GM23338 (cell line): ENCODE measurements at regions not wholly inside any gene's neighbourhood (a gene's known extent, or its start where the extent isn't known, plus 50 kb on each side); places are given as distances from the start of the nearest gene placed in this dataset.

Source experiments
- CREB1 ChIP-seq: fragments of 250-450 bp; sonication (Bioruptor Pico); IDR thresholded peaks from 2 replicates; pipeline ENCODE4 v1.5.0; 2020; ENCODE audit warnings: low read depth, mild to moderate bottlenecking, moderate library complexity
- JUNB ChIP-seq: IDR thresholded peaks from one replicate; pipeline ENCODE4 v1.6.1; 2016; ENCODE audit warnings: antibody characterized with exemption; ENCODE audit not compliant: unreplicated experiment
- REST ChIP-seq: IDR thresholded peaks from one replicate; pipeline ENCODE4 v1.6.1; 2018; ENCODE audit warnings: antibody characterized with exemption; ENCODE audit not compliant: unreplicated experiment
- ZNF462 ChIP-seq: fragments of 250-450 bp; sonication (Bioruptor Pico); IDR thresholded peaks from 2 replicates; pipeline ENCODE4 v1.5.0; 2020; ENCODE audit warnings: mild to moderate bottlenecking, moderate library complexity
- TF ChIP-seq, protein P1 (sequence below): IDR thresholded peaks from 2 replicates; pipeline ENCODE4 v1.6.1; 2016; ENCODE audit warnings: antibody characterized with exemption
- TF ChIP-seq, protein P2 (sequence below), 2 experiments: fragments of 200-600 bp in 1 of 2; sonication (generic) in 1 of 2; conservative IDR thresholded peaks; 2 replicates each; pipeline versions ENCODE4 v1.5.1 to v1.6.1; 2016 to 2017; ENCODE audit warnings: antibody characterized with exemption in 2 of 2, low read depth in 2 of 2, mild to moderate bottlenecking in 2 of 2, moderate library complexity in 1 of 2

- TF ChIP-seq ZNF462 (CRISPR knock-in tag) (no peak), REST (no peak), CREB1 (CRISPR knock-in tag) (no peak), JUNB (no peak)
- TF ChIP-seq, protein P1, sequence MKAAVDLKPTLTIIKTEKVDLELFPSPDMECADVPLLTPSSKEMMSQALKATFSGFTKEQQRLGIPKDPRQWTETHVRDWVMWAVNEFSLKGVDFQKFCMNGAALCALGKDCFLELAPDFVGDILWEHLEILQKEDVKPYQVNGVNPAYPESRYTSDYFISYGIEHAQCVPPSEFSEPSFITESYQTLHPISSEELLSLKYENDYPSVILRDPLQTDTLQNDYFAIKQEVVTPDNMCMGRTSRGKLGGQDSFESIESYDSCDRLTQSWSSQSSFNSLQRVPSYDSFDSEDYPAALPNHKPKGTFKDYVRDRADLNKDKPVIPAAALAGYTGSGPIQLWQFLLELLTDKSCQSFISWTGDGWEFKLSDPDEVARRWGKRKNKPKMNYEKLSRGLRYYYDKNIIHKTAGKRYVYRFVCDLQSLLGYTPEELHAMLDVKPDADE = no peak
- TF ChIP-seq, protein P2, sequence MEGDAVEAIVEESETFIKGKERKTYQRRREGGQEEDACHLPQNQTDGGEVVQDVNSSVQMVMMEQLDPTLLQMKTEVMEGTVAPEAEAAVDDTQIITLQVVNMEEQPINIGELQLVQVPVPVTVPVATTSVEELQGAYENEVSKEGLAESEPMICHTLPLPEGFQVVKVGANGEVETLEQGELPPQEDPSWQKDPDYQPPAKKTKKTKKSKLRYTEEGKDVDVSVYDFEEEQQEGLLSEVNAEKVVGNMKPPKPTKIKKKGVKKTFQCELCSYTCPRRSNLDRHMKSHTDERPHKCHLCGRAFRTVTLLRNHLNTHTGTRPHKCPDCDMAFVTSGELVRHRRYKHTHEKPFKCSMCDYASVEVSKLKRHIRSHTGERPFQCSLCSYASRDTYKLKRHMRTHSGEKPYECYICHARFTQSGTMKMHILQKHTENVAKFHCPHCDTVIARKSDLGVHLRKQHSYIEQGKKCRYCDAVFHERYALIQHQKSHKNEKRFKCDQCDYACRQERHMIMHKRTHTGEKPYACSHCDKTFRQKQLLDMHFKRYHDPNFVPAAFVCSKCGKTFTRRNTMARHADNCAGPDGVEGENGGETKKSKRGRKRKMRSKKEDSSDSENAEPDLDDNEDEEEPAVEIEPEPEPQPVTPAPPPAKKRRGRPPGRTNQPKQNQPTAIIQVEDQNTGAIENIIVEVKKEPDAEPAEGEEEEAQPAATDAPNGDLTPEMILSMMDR (conservative IDR thresholded peaks at IDR 0.05; ENCODE audit: low read depth in 2 of 2) = no peak
These were observed 274.2 kb upstream of the LRRTM4 start (continued) for GRCh38 chr2:77796397-77796796.
